GM18499 (cell line): ENCODE measurements at regions not wholly inside any gene's neighbourhood (a gene's known extent, or its start where the extent isn't known, plus 50 kb on each side); places are given as distances from the start of the nearest gene placed in this dataset.

Experiments used
- ATAC-seq: cut with Tn5 transposase; IDR thresholded peaks from one replicate; pipeline ENCODE4 v1.9.1; 2021; ENCODE audit warnings: moderate number of reproducible peaks; ENCODE audit not compliant: insufficient read depth, unreplicated experiment

- no peak for ATAC-seq
Measured at GRCh38 chr5:92402956-92403702, 1020.0 kb upstream of the ARRDC3 start.

- ATAC-seq: no peak
Measured at GRCh38 chr5:92402045-92402444, 1018.9 kb upstream of the ARRDC3 start.

GRCh38 chr5:92401492-92401891 is 1018.4 kb upstream of the ARRDC3 start:
- ATAC-seq: no peak

GRCh38 chr5:92394936-92395335 is 1011.8 kb upstream of the ARRDC3 start:
- ATAC-seq: no peak

GRCh38 chr5:92390657-92391056 is 1007.5 kb upstream of the ARRDC3 start:
- no peak for ATAC-seq

- no peak for ATAC-seq
Measured at GRCh38 chr5:92380069-92380770, 997.1 kb upstream of the ARRDC3 start.

- no peak for ATAC-seq
Measured at GRCh38 chr5:92378966-92379611, 996.0 kb upstream of the ARRDC3 start.

GRCh38 chr5:92374859-92375258 is 991.7 kb upstream of the ARRDC3 start:
- ATAC-seq: no peak

- ATAC-seq: no peak
Measured at GRCh38 chr5:92372766-92373165, 989.6 kb upstream of the ARRDC3 start.

- no peak for ATAC-seq
Measured at GRCh38 chr5:92371889-92372235, 988.7 kb upstream of the ARRDC3 start.

- ATAC-seq: no peak
Measured at GRCh38 chr5:92371171-92371888, 988.2 kb upstream of the ARRDC3 start.

GRCh38 chr5:92370032-92370431 is 986.9 kb upstream of the ARRDC3 start:
- no peak for ATAC-seq

- no peak for ATAC-seq
Measured at GRCh38 chr5:92369587-92369986, 986.5 kb upstream of the ARRDC3 start.

GRCh38 chr5:92364986-92365550 is 982.0 kb upstream of the ARRDC3 start:
- no peak for ATAC-seq

GRCh38 chr5:92353107-92354030 is 970.3 kb upstream of the ARRDC3 start:
- no peak for ATAC-seq

GRCh38 chr5:92337772-92338234 is 954.7 kb upstream of the ARRDC3 start:
- no peak for ATAC-seq

GRCh38 chr5:92332039-92332438 is 948.9 kb upstream of the ARRDC3 start:
- ATAC-seq: no peak

GRCh38 chr5:92330365-92330764 is 947.2 kb upstream of the ARRDC3 start:
- no peak for ATAC-seq

- ATAC-seq: no peak
Measured at GRCh38 chr5:92329759-92330158, 946.6 kb upstream of the ARRDC3 start.
